ENCODE measurements at regions not wholly inside any gene's neighbourhood (a gene's known extent, or its start where the extent isn't known, plus 50 kb on each side); places are given as distances from the start of the nearest gene placed in this dataset.
A peak's percentile ranks its signal among the peaks of the same experiment; 100 is the strongest.

- no peak for TF ChIP-seq CTCF (IDR thresholded peaks at IDR 0.05)
- Histone ChIP-seq H3K9me3 (no peaks in the 10 kb centered on the region), H3K27ac (no peak overlapping the region), H3K4me1 (no peaks in the 10 kb centered on the region), H3K27me3 (no peaks in the 10 kb centered on the region), H3K36me3 (no peaks in the 10 kb centered on the region), H3K4me3 (no peak overlapping the region)
- no peak for DNase-seq (ENCODE audit: low spot score in 2 of 2)
- intact Hi-C loops (cut with DNase I) = no loop called here
Observed at GRCh38 chr6:97412511-97412910, 129.5 kb upstream of the MMS22L start.

- H3K4me3 ChIP-seq = no peak overlapping the region
- no peak for TF ChIP-seq CTCF (IDR thresholded peaks at IDR 0.05)
- H3K27ac ChIP-seq = no peak overlapping the region
- DNase-seq (ENCODE audit: low spot score in 2 of 2) = no peak
- no peaks in the 10 kb centered on the region for H3K36me3 ChIP-seq
- H3K9me3 ChIP-seq = no peaks in the 10 kb centered on the region
- intact Hi-C loops (cut with DNase I) = no loop called here
- H3K27me3 ChIP-seq = no peaks in the 10 kb centered on the region
- no peaks in the 10 kb centered on the region for H3K4me1 ChIP-seq
Observed at GRCh38 chr6:97422171-97422570, 139.2 kb upstream of the MMS22L start.

GRCh38 chr6:97423190-97423589, 140.2 kb upstream of the MMS22L start:
- DNase-seq (ENCODE audit: low spot score in 2 of 2) = no peak

GRCh38 chr6:97427648-97428047, 144.6 kb upstream of the MMS22L start:
- Histone ChIP-seq H3K9me3 (no peaks in the 10 kb centered on the region), H3K27ac (no peak overlapping the region), H3K4me3 (no peak overlapping the region), H3K4me1 (no peaks in the 10 kb centered on the region), H3K36me3 (no peaks in the 10 kb centered on the region), H3K27me3 (no peaks in the 10 kb centered on the region)
- no peak for DNase-seq (ENCODE audit: low spot score in 2 of 2)
- no peak for TF ChIP-seq CTCF (IDR thresholded peaks at IDR 0.05)
- intact Hi-C loops (cut with DNase I) = no loop called here

More at GRCh38 chr6:97423190-97423589, 140.2 kb upstream of the MMS22L start:
- intact Hi-C loops (cut with DNase I) = no loop called here
- H3K27me3 ChIP-seq = no peaks in the 10 kb centered on the region
- no peaks in the 10 kb centered on the region for H3K9me3 ChIP-seq
- H3K4me3 ChIP-seq = no peak overlapping the region
- H3K36me3 ChIP-seq = no peaks in the 10 kb centered on the region
- no peak for TF ChIP-seq CTCF (IDR thresholded peaks at IDR 0.05)
- H3K27ac ChIP-seq = no peak overlapping the region
- no peaks in the 10 kb centered on the region for H3K4me1 ChIP-seq

- TF ChIP-seq CTCF (IDR thresholded peaks at IDR 0.05) = peak in 1 of 3 experiments; percentile 14
- intact Hi-C loops (cut with DNase I) = no loop called here
- no peaks in the 10 kb centered on the region for H3K9me3 ChIP-seq
- H3K4me1 ChIP-seq = no peaks in the 10 kb centered on the region
- H3K36me3 ChIP-seq = no peaks in the 10 kb centered on the region
- H3K27me3 ChIP-seq = no peaks in the 10 kb centered on the region
- H3K27ac ChIP-seq = no peak overlapping the region
- no peak overlapping the region for H3K4me3 ChIP-seq
- no peak for DNase-seq (ENCODE audit: low spot score in 2 of 2)
Observed at GRCh38 chr6:97437087-97437486, 154.1 kb upstream of the MMS22L start.

- intact Hi-C loops (cut with DNase I) = no loop called here
- Histone ChIP-seq H3K4me1 (no peaks in the 10 kb centered on the region), H3K27ac (no peak overlapping the region), H3K36me3 (no peaks in the 10 kb centered on the region), H3K27me3 (no peaks in the 10 kb centered on the region), H3K4me3 (no peak overlapping the region), H3K9me3 (no peaks in the 10 kb centered on the region)
- no peak for DNase-seq (ENCODE audit: low spot score in 2 of 2)
- TF ChIP-seq CTCF (IDR thresholded peaks at IDR 0.05) = no peak
Observed at GRCh38 chr6:97438011-97438671, 155.1 kb upstream of the MMS22L start.
